K562 (cell line): ENCODE measurements at regions not wholly inside any gene's neighbourhood (a gene's known extent, or its start where the extent isn't known, plus 50 kb on each side); places are given as distances from the start of the nearest gene placed in this dataset.

ENCODE experiments used
- ATAC-seq: fragments of 200-7000 bp; cut with Tn5 transposase; 3 replicates; pipeline ENCODE4 v1.9.1; 2020; ENCODE audit warnings: moderate library complexity
- BruUV-seq: library from RNA; stranded (reverse); fragments of 400-500 nt; replicated peaks from 2 replicates; lab custom pipeline; 2021; lab: Mats Ljungman, UMichigan
- CTCF ChIA-PET: fragments of 300-600 bp; formaldehyde crosslinking; extraction: SDS; loops from one replicate; lab custom pipeline; 2021; ENCODE audit warnings: low intra/inter-chr PET ratio; lab: Yijun Ruan, JAX
- POLR2A ChIA-PET: fragments of 300-600, 350-650 bp; sonication (Branson Sonifier 250); formaldehyde crosslinking; extraction: SDS; loops from one replicate; lab custom pipeline; 2021; ENCODE audit warnings: antibody characterized with exemption, inconsistent platforms; lab: Yijun Ruan, JAX
- DNase-seq, 4 experiments: peaks; one replicate each; pipeline versions ENCODE4 v3.0.0 to v3.0.0-alpha.2; 2011 to 2018; ENCODE audit warnings: low spot score in 3 of 4, mixed read lengths in 3 of 4; ENCODE audit errors: extremely low read depth in 1 of 4
- FAIRE-seq: peaks from 2 replicates; lab custom pipeline; 2011; peaks lifted over from hg19 to GRCh38; lab: Jason Lieb, UNC
- H2AFZ ChIP-seq: 2 replicates; pipeline ENCODE4 v1.6.0; 2011; ENCODE audit warnings: low read depth, low read length, control low read depth, inconsistent platforms
- H3K27ac ChIP-seq: fragments of 200-600 bp; 3 replicates; pipeline ENCODE4 v1.8.0; 2011; ENCODE audit warnings: low read depth, mild to moderate bottlenecking, control low read depth, inconsistent platforms, low read length, moderate library complexity, mixed read lengths; ENCODE audit errors: extremely low read depth
- H3K27me3 ChIP-seq, 2 experiments: fragments of 300-600 bp in 1 of 2; 2 replicates in 1 of 2; 3 replicates in 1 of 2; pipeline versions ENCODE4 v1.6.0 to v1.8.0; 2011; ENCODE audit warnings: inconsistent platforms in 2 of 2, low read length in 2 of 2, mild to moderate bottlenecking in 1 of 2, mixed read lengths in 1 of 2, moderate library complexity in 1 of 2; ENCODE audit not compliant: control insufficient read depth in 2 of 2, insufficient read depth in 2 of 2
- H3K36me3 ChIP-seq: fragments of 300-600 bp; 3 replicates; pipeline ENCODE4 v1.8.0; 2011; ENCODE audit warnings: mild to moderate bottlenecking, low read length, inconsistent platforms; ENCODE audit not compliant: control insufficient read depth, insufficient read depth
- H3K4me1 ChIP-seq, 2 experiments: fragments of 200-600 bp in 1 of 2; replicated peaks in 1 of 2; 2 replicates in 1 of 2; 3 replicates in 1 of 2; pipeline versions ENCODE4 v1.5.1 to v1.8.0; 2011; ENCODE audit warnings: inconsistent platforms in 2 of 2, low read length in 2 of 2, mild to moderate bottlenecking in 1 of 2, mixed read lengths in 1 of 2, moderate library complexity in 1 of 2; ENCODE audit not compliant: control insufficient read depth in 2 of 2, insufficient read depth in 2 of 2
- H3K4me2 ChIP-seq: 2 replicates; pipeline ENCODE4 v1.6.1; 2011; ENCODE audit warnings: low read length, control low read depth, inconsistent platforms, mixed read lengths; ENCODE audit not compliant: insufficient read depth
- H3K4me3 ChIP-seq: fragments of 200-600 bp; sonication (generic), shearing (Covaris generic); 2 replicates; pipeline ENCODE4 v1.5.1; 2016; ENCODE audit warnings: control low read depth, inconsistent platforms
- H3K79me2 ChIP-seq: fragments of 200-600 bp; 3 replicates; pipeline ENCODE4 v1.8.0; 2011; ENCODE audit warnings: low read length, inconsistent platforms; ENCODE audit not compliant: control insufficient read depth, insufficient read depth
- H3K9ac ChIP-seq, 2 experiments: 2 replicates each; pipeline versions ENCODE4 v1.6.0 to v1.6.1; 2011; ENCODE audit warnings: low read depth in 2 of 2, low read length in 2 of 2, control low read depth in 1 of 2, inconsistent platforms in 1 of 2, mild to moderate bottlenecking in 1 of 2, mixed read lengths in 1 of 2; ENCODE audit not compliant: insufficient read depth in 1 of 2
- H3K9me1 ChIP-seq: one replicate; pipeline ENCODE4 v1.6.0; 2011; ENCODE audit warnings: inconsistent platforms, mild to moderate bottlenecking, low read length, moderate library complexity; ENCODE audit not compliant: control insufficient read depth, insufficient read depth
- H3K9me3 ChIP-seq: replicated peaks from 2 replicates; pipeline ENCODE4 v1.5.1; 2011; ENCODE audit warnings: low read depth, low read length, inconsistent platforms; ENCODE audit not compliant: control insufficient read depth, insufficient read depth
- H4K20me1 ChIP-seq: replicated peaks from 2 replicates; pipeline ENCODE4 v1.6.1; 2011; ENCODE audit warnings: low read length, inconsistent platforms, mixed read lengths; ENCODE audit not compliant: control insufficient read depth, insufficient read depth
- ELF4 ChIP-seq: fragments of 450-650 bp; formaldehyde crosslinking; IDR thresholded peaks from 2 replicates; pipeline ENCODE4 v1.4.0; 2022; ENCODE audit warnings: missing genetic modification characterization
- HDAC3 ChIP-seq: fragments of 450-650 bp; IDR thresholded peaks from 2 replicates; pipeline ENCODE4 v1.6.1; 2018; ENCODE audit warnings: borderline replicate concordance, mild to moderate bottlenecking, moderate library complexity; ENCODE audit not compliant: partially characterized antibody
- SFPQ ChIP-seq: fragments of 200-400 bp; formaldehyde crosslinking; IDR thresholded peaks from 2 replicates; pipeline ENCODE4 v1.6.1; 2017; ENCODE audit warnings: mild to moderate bottlenecking, low read depth, low read length, moderate library complexity
- ZNF121 ChIP-seq: sonication (generic); formaldehyde crosslinking; conservative IDR thresholded peaks from 2 replicates; pipeline ENCODE4 v1.8.0; 2022; ENCODE audit warnings: missing genetic modification reagents
- ZNF23 ChIP-seq: fragments of 250-450 bp; sonication (Bioruptor Pico); IDR thresholded peaks from 2 replicates; pipeline ENCODE4 v1.4.0; 2020; ENCODE audit warnings: mild to moderate bottlenecking
- WGBS: fragments of 100-300 bp; shearing (Covaris generic); methylation state at CpG from one replicate; pipeline ENCODE4 v1.1.6; 2016; ENCODE audit warnings: low coverage, mixed read lengths; ENCODE audit not compliant: insufficient coverage; ENCODE audit errors: missing lambda C conversion rate; 5-methylcytosine and 5-hydroxymethylcytosine counted together
- in situ Hi-C: fragments of 300-500 bp; cut with MboI; formaldehyde crosslinking; loops from 4 replicates; pipeline ENCODE4 v1.15.0; 2018; ENCODE audit warnings: inconsistent platforms, mixed read lengths
- intact Hi-C: fragments of 100-400 bp; cut with micrococcal nuclease; formaldehyde crosslinking; loops from 2 replicates; pipeline ENCODE4 v1.14.2; 2022

GRCh38 chr10:25805986-25806385, 128.0 kb upstream of the MYO3A start:
- Histone ChIP-seq H3K36me3 (no peaks in the 10 kb centered on the region), H3K27ac (no peak overlapping the region), H3K27me3 (peaks cover 0 to 8% of the 10 kb centered on the region in 2 experiments; a peak in 1 of 5 replicates), H3K9me3 (no peaks in the 10 kb centered on the region), H3K79me2 (no peaks in the 10 kb centered on the region), H3K9ac (no peak overlapping the region), H2AFZ (no peak overlapping the region), H4K20me1 (no peaks in the 10 kb centered on the region), H3K4me1 (no peaks in the 10 kb centered on the region), H3K4me3 (no peak overlapping the region), H3K4me2 (no peak overlapping the region), H3K9me1 (no peaks in the 10 kb centered on the region)
- CTCF ChIA-PET: no interaction called here
- TF ChIP-seq HDAC3 (no peak), ELF4 (CRISPR knock-in tag) (no peak), ZNF121 (no peak), ZNF23 (CRISPR knock-in tag) (no peak), SFPQ (no peak)
- ATAC-seq (no peak), DNase-seq (no peak), FAIRE-seq (no peak)
- in situ Hi-C loops (no loop called here), intact Hi-C loops (no loop called here)
- 1% methylated on average over 8 of the region's 9 CpGs for WGBS
- BruUV-seq: no TSS peak
- POLR2A ChIA-PET: no interaction called here
